GM12892 (cell line): ENCODE measurements at regions not wholly inside any gene's neighbourhood (a gene's known extent, or its start where the extent isn't known, plus 50 kb on each side); places are given as distances from the start of the nearest gene placed in this dataset.

Experiments
- DNase-seq: peaks from one replicate; pipeline ENCODE4 v3.0.0; 2011; ENCODE audit not compliant: insufficient read length
- FAIRE-seq: peaks from 2 replicates; lab custom pipeline; 2011; peaks lifted over from hg19 to GRCh38; lab: Jason Lieb, UNC
- POLR2A ChIP-seq: IDR thresholded peaks from 2 replicates; pipeline ENCODE4 v1.6.1; 2011; ENCODE audit warnings: low read depth, low read length, control low read depth
- POLR2AphosphoS5 ChIP-seq: IDR thresholded peaks from 2 replicates; pipeline ENCODE4 v1.6.1; 2011; ENCODE audit warnings: low read depth, low read length, control low read depth
- TAF1 ChIP-seq: IDR thresholded peaks from 2 replicates; pipeline ENCODE4 v1.6.1; 2011; ENCODE audit warnings: low read depth, mild to moderate bottlenecking, control low read depth, low read length, borderline replicate concordance

DNA sequence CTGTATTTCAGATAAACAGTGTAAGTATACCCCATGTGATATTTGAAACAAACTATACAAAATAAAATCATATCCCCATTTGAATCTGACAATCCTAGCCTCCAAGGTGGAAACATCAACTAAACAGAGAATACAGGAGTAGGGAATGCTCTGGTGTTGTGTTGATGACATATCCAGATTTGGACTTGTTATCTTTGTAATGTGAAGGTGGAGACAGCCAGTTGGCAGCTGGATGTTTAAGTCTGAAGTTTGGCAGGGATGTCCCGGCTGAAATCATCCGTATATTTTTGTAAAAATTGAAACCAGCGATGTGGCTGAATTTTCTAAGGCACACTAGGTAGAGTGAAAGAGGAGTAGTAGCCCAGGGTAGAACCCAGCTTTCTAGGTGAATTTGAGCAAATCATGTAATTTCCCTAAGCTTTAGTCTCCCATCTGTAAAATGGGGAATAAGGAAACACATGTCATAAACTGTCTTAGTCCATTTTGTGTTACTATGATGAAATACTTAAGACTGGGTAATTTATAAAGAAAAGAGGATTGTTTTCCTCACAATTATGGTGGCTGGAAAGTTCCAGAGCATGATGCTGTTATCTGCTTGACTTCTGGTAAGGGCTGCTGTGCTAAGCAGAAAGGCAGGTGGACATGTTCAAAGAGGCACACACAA lies 246.6 kb upstream of the APCDD1 start:
- no peak for TF ChIP-seq POLR2A
- no peak for TF ChIP-seq POLR2AphosphoS5
- no peak for TF ChIP-seq TAF1
- no peak for FAIRE-seq
- no peak for DNase-seq

DNA sequence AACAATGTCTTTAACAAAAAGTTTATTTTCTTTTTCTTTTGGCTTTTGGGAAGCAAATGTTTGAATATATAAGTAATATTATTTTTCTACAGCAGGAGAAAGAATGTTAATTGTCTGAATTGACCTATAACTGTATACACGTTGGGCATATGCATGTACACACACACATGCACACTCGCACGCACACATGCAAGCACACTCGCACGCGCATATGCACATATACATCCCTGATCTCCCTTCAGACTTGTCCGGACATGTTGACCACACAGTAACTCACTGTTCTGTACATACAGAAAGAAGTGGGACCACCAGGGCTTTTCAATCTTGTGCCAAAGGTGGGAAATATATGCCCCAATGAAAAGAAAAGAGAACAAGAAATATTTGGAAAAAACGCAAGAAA lies 245.1 kb upstream of the APCDD1 start:
- FAIRE-seq: no peak
- no peak for TF ChIP-seq POLR2AphosphoS5
- no peak for TF ChIP-seq POLR2A
- TF ChIP-seq TAF1: no peak
- no peak for DNase-seq

DNA sequence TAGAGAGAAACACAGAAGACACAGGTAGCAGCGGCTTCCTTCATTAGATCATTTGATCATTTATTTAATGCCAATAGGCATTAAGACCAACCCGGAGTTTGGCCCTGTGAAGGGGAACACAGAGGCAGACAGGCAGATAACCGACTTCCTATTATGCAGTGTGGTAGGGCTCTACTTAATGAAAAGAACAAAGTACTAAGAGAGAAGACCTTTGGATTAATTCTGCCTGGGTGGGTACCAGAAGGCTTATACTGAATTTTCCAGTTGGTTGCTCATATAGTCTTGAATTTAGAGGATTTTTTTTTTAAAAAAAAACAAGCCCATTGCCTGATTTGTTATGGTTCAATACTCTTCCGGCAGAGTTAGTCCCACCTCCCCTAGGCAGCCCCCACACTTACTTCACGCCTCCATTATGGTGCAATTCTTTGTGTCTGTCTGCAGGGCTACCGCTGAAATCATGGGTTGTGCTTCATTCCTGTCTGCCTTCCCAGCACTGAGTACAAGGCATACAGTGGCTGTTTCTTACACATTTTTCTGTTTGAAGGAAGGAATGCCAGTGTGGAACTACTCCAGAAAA lies 244.3 kb upstream of the APCDD1 start:
- TF ChIP-seq POLR2A (no peak), POLR2AphosphoS5 (no peak), TAF1 (no peak)
- DNase-seq (no peak), FAIRE-seq (no peak)

DNA sequence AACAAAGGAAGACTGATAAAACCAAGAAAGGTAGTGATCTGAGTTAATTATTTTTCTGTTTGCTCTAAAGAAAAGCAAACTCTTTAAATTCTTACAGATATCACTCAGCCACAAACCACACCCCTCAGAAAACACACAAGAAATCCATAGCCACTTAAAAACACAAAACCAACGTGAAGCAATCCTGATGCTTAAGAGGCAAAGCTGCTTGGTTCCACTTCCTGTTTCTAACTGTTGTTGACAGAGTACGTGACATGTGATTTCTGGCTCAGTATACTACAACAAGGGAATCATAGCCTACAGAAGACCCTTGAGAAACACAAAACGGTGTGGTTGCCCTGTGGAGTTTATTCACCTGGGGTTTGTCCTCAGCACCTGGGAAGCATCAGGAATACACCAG lies 240.9 kb upstream of the APCDD1 start:
- DNase-seq: no peak
- TF ChIP-seq TAF1 (no peak), POLR2A (no peak), POLR2AphosphoS5 (no peak)
- FAIRE-seq: peak; percentile 36

DNA sequence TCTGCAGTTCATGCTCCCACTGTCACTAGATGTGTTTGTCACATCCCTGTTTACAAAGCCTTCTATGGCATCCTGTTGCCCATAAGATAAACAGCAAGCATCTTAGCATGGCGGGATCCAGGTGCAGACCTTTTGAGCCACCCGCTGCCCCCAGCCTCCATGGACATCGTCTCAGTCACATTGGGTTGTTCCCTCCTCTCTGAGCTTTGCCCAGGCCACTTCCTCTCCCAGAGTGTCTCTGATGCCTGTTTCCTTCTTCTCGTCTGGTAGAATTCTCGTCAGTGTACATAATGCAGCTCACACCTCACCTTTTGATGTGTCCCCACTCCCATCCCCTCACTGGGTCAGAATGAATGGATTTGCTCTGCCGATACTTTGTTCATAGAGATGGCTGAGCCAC lies 239.0 kb upstream of the APCDD1 start:
- TF ChIP-seq POLR2A (no peak), POLR2AphosphoS5 (no peak), TAF1 (no peak)
- FAIRE-seq: no peak
- DNase-seq: no peak

DNA sequence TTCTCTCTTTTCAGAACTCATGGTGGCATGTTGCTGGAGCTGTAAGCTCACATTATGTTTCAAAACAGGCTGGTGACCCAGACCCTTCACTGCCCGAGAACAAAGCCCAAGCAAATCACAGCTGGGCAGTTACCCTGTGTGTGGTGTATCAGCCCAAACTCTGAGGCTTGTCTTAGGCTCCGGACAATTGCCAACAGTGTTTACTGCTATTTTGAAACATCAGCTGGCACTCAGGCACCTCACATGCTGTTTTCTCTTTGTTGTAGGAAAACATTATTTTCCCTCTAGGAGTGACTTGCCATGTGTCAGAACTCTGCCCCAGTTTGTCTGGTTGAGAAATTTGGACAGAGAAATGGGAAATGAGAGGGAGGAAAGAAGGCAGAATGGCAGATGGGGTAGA lies 237.6 kb upstream of the APCDD1 start:
- TF ChIP-seq POLR2A: no peak
- no peak for TF ChIP-seq TAF1
- TF ChIP-seq POLR2AphosphoS5: no peak
- FAIRE-seq (no peak), DNase-seq (no peak)

DNA sequence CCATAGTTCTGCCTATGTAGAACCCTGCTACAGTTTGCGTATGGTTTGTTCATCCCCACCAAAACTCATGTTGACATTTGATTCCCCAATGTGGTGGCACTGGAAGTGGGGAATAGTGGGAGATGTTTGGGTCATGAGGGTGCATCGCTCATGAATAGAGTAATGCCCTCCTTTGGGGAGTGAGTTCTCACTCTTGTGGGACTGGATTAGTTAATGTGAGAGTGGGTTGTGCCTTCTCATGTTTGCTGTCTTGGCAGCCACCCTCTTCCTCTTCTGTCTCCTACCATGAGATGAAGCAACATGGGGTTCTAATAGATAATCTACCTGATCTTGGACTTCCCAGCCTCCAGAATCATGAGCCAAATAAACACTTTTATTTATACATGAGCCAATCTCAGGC lies 237.2 kb upstream of the APCDD1 start:
- TF ChIP-seq POLR2AphosphoS5 (no peak), TAF1 (no peak), POLR2A (no peak)
- DNase-seq (no peak), FAIRE-seq (no peak)

DNA sequence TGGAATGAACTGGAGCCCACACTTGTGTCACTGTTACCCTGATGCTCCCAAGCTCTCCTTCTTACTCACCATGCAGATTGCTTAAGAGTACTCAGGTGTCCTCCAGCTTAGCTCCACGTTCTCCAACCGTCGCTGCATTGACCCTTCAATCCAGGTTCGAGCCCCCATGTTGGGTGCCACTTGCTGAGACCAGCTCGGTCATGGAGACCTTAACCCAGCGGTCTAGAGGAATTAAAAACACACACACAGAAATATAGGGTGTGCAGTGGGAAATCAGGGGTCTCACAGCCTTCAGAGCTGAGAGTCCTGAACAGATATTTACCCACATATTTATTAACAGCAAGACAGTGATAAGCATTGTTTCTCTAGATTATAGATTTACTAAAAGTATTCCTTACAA lies 229.1 kb upstream of the APCDD1 start:
- TF ChIP-seq TAF1: no peak
- TF ChIP-seq POLR2A: no peak
- no peak for TF ChIP-seq POLR2AphosphoS5
- DNase-seq (no peak), FAIRE-seq (no peak)

DNA sequence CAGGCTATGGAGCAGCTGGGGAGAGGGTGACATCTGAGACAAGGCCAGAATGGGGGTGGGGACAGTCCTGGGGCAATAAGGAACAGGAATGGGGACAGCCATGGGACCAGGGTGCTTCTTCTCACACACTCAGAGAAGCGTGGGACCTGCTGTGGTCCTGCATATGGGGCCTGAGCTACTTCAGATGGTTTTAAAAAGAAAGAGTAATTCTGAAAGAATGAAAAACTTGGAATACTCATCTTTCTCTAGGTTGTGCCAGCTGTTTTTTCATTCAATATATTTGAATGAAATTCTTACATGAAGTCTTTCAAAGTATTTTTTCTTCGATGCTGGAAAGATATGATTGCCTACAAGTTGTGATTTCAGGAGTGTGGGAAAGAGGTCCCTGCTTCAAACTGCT lies 227.5 kb upstream of the APCDD1 start:
- FAIRE-seq (no peak), DNase-seq (no peak)
- no peak for TF ChIP-seq TAF1
- TF ChIP-seq POLR2AphosphoS5: no peak
- no peak for TF ChIP-seq POLR2A

DNA sequence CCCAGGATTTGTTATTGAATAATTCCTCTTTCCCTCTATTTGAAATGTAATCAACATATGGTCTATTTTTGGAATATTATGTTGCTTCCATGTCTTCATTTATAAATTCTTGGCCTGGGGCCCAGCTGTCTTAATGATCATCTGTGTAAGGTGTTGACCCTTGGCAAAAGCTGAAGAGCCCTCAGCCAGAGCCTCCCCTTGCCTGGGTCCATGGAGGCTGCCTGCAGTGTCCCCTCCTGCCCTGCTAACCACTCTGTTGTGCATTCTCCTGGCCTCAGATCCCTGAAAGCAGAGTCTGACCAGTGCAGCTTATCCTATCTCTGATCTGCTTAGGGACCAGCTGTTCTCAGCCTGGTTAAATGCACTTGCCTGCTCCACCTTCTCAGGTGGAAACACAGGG lies 226.1 kb upstream of the APCDD1 start:
- DNase-seq (no peak), FAIRE-seq (no peak)
- TF ChIP-seq POLR2AphosphoS5 (no peak), POLR2A (no peak)

DNA sequence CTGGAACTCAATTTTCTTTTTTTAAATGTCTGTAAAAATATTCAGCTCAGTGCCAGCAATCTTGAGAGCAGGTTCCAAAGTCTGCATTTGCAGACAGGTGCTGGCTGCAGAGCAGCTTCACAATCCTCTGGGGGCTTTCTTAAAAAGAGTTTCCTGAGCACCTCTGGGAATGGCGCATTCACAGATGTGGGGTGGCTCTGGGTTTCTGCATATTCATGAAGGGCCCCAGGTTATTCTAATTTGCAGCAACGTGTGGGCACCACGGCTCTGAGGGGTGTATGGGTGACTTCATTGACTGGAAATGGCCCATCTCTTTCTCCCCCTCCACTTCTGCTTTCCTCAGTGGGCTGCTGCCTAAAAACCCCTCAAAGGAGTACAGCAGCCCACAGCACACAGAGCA lies 225.0 kb upstream of the APCDD1 start:
- FAIRE-seq (no peak), DNase-seq (no peak)
- TF ChIP-seq POLR2AphosphoS5: no peak
- TF ChIP-seq TAF1: no peak
- TF ChIP-seq POLR2A: no peak

DNA sequence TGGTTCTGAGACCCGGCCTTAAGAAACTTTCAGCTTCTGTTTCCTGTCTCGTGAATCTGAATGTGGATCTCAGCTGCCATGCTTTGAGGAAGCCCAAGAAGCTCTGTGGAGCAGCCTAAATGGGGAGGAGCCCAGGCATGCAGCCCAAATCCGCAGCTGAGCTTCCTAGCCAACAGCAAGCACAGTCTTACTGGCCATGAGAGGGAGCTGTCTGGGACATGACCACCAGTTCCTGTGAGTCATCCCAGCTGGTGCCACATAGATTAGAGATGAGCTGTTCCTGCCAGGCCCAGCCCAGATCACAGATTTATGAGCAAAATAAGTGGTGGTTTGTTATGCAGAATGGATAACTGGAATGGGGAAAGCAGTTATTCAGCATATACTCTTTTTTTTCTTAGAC lies 224.4 kb upstream of the APCDD1 start:
- TF ChIP-seq POLR2A (no peak), TAF1 (no peak), POLR2AphosphoS5 (no peak)
- DNase-seq: no peak
- FAIRE-seq: no peak

DNA sequence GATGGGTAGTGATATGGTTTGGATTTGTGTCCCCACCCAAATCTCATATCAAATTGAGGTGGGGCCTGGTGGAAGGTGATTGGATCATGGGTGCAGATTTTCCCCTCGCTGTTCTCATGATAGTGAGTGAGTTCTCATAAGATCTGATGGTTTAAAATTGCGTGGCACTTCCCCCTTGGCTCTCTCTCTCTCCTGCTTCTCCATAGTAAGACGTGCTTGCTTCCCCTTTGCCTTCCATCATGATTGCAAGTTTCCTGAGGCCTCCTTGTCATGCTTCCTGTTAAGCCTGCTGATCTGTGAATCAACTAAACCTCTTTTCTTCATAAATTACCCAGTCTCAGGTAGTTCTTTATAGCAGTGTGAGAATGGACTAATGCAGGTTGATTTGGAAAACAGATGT lies 223.2 kb upstream of the APCDD1 start:
- FAIRE-seq (no peak), DNase-seq (no peak)
- TF ChIP-seq POLR2AphosphoS5 (no peak), TAF1 (no peak), POLR2A (no peak)

DNA sequence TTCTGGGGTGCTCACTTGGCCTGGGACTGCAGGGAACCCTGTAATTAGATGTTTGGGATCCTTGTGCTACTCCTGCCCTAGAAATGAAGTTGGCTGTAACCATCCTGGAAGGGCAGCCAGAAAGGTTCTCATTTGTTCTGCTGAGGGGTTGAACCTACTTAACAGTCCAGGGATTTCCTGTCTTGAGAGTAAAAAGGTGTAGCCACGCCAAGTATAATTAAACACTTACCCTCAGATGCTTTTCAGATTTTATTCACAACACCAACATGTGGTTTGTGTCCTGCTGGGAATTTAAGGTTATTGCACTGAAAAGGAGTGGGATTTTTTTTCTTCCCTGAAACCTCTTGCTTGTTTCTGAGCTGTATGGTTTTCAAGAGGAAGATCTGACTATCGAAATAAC lies 222.4 kb upstream of the APCDD1 start:
- no peak for DNase-seq
- no peak for TF ChIP-seq POLR2AphosphoS5
- TF ChIP-seq POLR2A: no peak
- no peak for TF ChIP-seq TAF1
- FAIRE-seq: no peak
